A549 (cell line): ENCODE measurements at regions not wholly inside any gene's neighbourhood (a gene's known extent, or its start where the extent isn't known, plus 50 kb on each side); places are given as distances from the start of the nearest gene placed in this dataset.

Experiments used
- ATAC-seq, 2 experiments: fragments of 200-7000 bp in 1 of 2; fragments of >200 bp in 1 of 2; cut with Nextera tagmentation in 1 of 2; cut with Tn5 transposase in 1 of 2; 3 replicates each; pipeline versions ENCODE4 v1.8.0 to v1.9.1; 2018 to 2020; ENCODE audit warnings: mild to moderate bottlenecking in 1 of 2, moderate library complexity in 1 of 2
- CTCF ChIA-PET: fragments of 300-600 bp; sonication (Branson Sonifier 250); formaldehyde crosslinking; extraction: SDS; loops from one replicate; lab custom pipeline; 2021; ENCODE audit warnings: antibody characterized with exemption, inconsistent platforms; lab: Yijun Ruan, JAX
- POLR2A ChIA-PET: fragments of 350-600 bp; formaldehyde crosslinking; extraction: SDS; loops from one replicate; lab custom pipeline; 2021; ENCODE audit warnings: antibody characterized with exemption, inconsistent platforms; lab: Yijun Ruan, JAX
- DNase-seq, 2 experiments: peaks; one replicate each; pipeline versions ENCODE4 v3.0.0 to v3.0.0-alpha.2; 2011 to 2016; ENCODE audit warnings: low read depth in 1 of 2, low spot score in 1 of 2
- FAIRE-seq: peaks from 2 replicates; lab custom pipeline; 2011; peaks lifted over from hg19 to GRCh38; lab: Jason Lieb, UNC
- H3K27ac ChIP-seq, 2 experiments: fragments of >200 bp; sonication (Bioruptor Twin); formaldehyde crosslinking; 3 replicates each; pipeline ENCODE4 v1.5.1; 2016 to 2017
- H3K4me1 ChIP-seq: fragments of >200 bp; sonication (Bioruptor Twin); formaldehyde crosslinking; 3 replicates; pipeline ENCODE4 v1.6.1; 2016
- H3K4me2 ChIP-seq: fragments of >200 bp; sonication (Bioruptor Twin); formaldehyde crosslinking; 3 replicates; pipeline ENCODE4 v1.6.1; 2016
- H3K4me3 ChIP-seq: fragments of >200 bp; sonication (Bioruptor Twin); formaldehyde crosslinking; 3 replicates; pipeline ENCODE4 v1.5.1; 2016
- H3K9me3 ChIP-seq: fragments of >200 bp; sonication (Bioruptor Twin); formaldehyde crosslinking; 3 replicates; pipeline ENCODE4 v1.6.1; 2016
- CBX8 ChIP-seq: fragments of 200-600 bp; sonication (generic); IDR thresholded peaks from 2 replicates; pipeline ENCODE4 v1.6.1; 2016
- CHD4 ChIP-seq: fragments of 200-600 bp; sonication (generic); IDR thresholded peaks from 2 replicates; pipeline ENCODE4 v1.6.1; 2016; ENCODE audit warnings: antibody characterized with exemption, mild to moderate bottlenecking, borderline replicate concordance
- EHF ChIP-seq: fragments of 250-450 bp; sonication (Bioruptor Pico); IDR thresholded peaks from 2 replicates; pipeline ENCODE4 v1.5.0; 2020; ENCODE audit warnings: mild to moderate bottlenecking
- EHMT2 ChIP-seq: fragments of 200-600 bp; sonication (generic); IDR thresholded peaks from 2 replicates; pipeline ENCODE4 v1.6.1; 2016; ENCODE audit warnings: antibody characterized with exemption, low read depth, mild to moderate bottlenecking, moderate library complexity
- ESRRA ChIP-seq: fragments of 150-350 bp; IDR thresholded peaks from 2 replicates; pipeline ENCODE4 v1.6.1; 2014; ENCODE audit warnings: mild to moderate bottlenecking, low read length, borderline replicate concordance
- FOSB ChIP-seq: fragments of 250-450 bp; sonication (Bioruptor Pico); IDR thresholded peaks from 2 replicates; pipeline ENCODE4 v1.5.0; 2020; ENCODE audit warnings: mild to moderate bottlenecking, moderate library complexity
- FOSL2 ChIP-seq, 2 experiments: fragments of 450-650 bp in 1 of 2; fragments of >200 bp in 1 of 2; sonication (Bioruptor Twin) in 1 of 2; formaldehyde crosslinking; IDR thresholded peaks; 2 replicates each; pipeline versions ENCODE4 v1.5.0 to v1.6.1; 2016 to 2020; ENCODE audit warnings: mild to moderate bottlenecking in 1 of 2, moderate library complexity in 1 of 2
- FOXS1 ChIP-seq: fragments of 250-450 bp; sonication (Bioruptor Pico); IDR thresholded peaks from 2 replicates; pipeline ENCODE4 v1.5.0; 2020; ENCODE audit warnings: mild to moderate bottlenecking, moderate library complexity
- GATA3 ChIP-seq: IDR thresholded peaks from 2 replicates; pipeline ENCODE4 v1.6.1; 2012; ENCODE audit warnings: borderline replicate concordance
- HEYL ChIP-seq: fragments of 250-450 bp; sonication (Bioruptor Pico); IDR thresholded peaks from 2 replicates; pipeline ENCODE4 v1.8.0; 2021; ENCODE audit warnings: mild to moderate bottlenecking, moderate library complexity
- HOXB13 ChIP-seq: fragments of 250-450 bp; sonication (Bioruptor Pico); IDR thresholded peaks from 2 replicates; pipeline ENCODE4 v1.5.0; 2020; ENCODE audit warnings: low read depth, mild to moderate bottlenecking, moderate library complexity
- HOXB5 ChIP-seq: fragments of 250-450 bp; sonication (Bioruptor Pico); IDR thresholded peaks from 2 replicates; pipeline ENCODE4 v1.5.0; 2020; ENCODE audit warnings: mild to moderate bottlenecking, moderate library complexity
- JUN ChIP-seq, 2 experiments: fragments of >200 bp; sonication (Bioruptor Twin); formaldehyde crosslinking; IDR thresholded peaks; 2 replicates in 1 of 2; 3 replicates in 1 of 2; pipeline ENCODE4 v1.6.1; 2016 to 2017
- KDM5A ChIP-seq: fragments of 200-600 bp; sonication (generic); IDR thresholded peaks from 2 replicates; pipeline ENCODE4 v1.6.1; 2016; ENCODE audit warnings: antibody characterized with exemption, mild to moderate bottlenecking
- MAFK ChIP-seq: fragments of 450-650 bp; IDR thresholded peaks from 2 replicates; pipeline ENCODE4 v1.6.1; 2014; ENCODE audit not compliant: partially characterized antibody
- NFE2L2 ChIP-seq: fragments of 150-350 bp; conservative IDR thresholded peaks from 2 replicates; pipeline ENCODE4 v1.6.1; 2014; ENCODE audit warnings: low read length
- POLR2AphosphoS2 ChIP-seq: conservative IDR thresholded peaks from 2 replicates; pipeline ENCODE4 v1.6.1; 2012; ENCODE audit warnings: low read length, improper control_type of control experiment, inconsistent platforms
- RAD21 ChIP-seq, 2 experiments: fragments of >200 bp in 1 of 2; sonication (Bioruptor Twin) in 1 of 2; formaldehyde crosslinking in 1 of 2; IDR thresholded peaks in 1 of 2; conservative IDR thresholded peaks in 1 of 2; 2 replicates in 1 of 2; 3 replicates in 1 of 2; pipeline ENCODE4 v1.6.1; 2012 to 2018; ENCODE audit warnings: inconsistent platforms in 1 of 2
- RARB ChIP-seq: fragments of 250-450 bp; sonication (Bioruptor Pico); IDR thresholded peaks from 2 replicates; pipeline ENCODE4 v1.8.0; 2021; ENCODE audit warnings: mild to moderate bottlenecking, moderate library complexity
- RFX5 ChIP-seq: fragments of 450-650 bp; IDR thresholded peaks from 2 replicates; pipeline ENCODE4 v1.7.1; 2014; ENCODE audit warnings: antibody characterized with exemption, mild to moderate bottlenecking, moderate library complexity
- RNF2 ChIP-seq: fragments of 200-600 bp; sonication (generic); IDR thresholded peaks from 2 replicates; pipeline ENCODE4 v1.6.1; 2016; ENCODE audit warnings: low read depth, mild to moderate bottlenecking, antibody characterized with exemption, moderate library complexity, borderline replicate concordance
- TP53 ChIP-seq: fragments of 250-450 bp; sonication (Bioruptor Pico); IDR thresholded peaks from 2 replicates; pipeline ENCODE4 v1.5.0; 2021; ENCODE audit warnings: mild to moderate bottlenecking, moderate library complexity
- ZSCAN20 ChIP-seq: fragments of 250-450 bp; sonication (Bioruptor Pico); IDR thresholded peaks from 2 replicates; pipeline ENCODE4 v1.8.0; 2022; ENCODE audit warnings: mild to moderate bottlenecking, moderate library complexity
- WGBS: methylation state at CpG from one replicate; pipeline ENCODE4 v1.1.6; 2017; ENCODE audit errors: missing lambda C conversion rate; 5-methylcytosine and 5-hydroxymethylcytosine counted together
- TF ChIP-seq, protein P1 (sequence below): fragments of 250-450 bp; sonication (Bioruptor Pico); IDR thresholded peaks from 2 replicates; pipeline ENCODE4 v1.5.0; 2020; ENCODE audit warnings: low read depth, mild to moderate bottlenecking, moderate library complexity
- TF ChIP-seq, protein P2 (sequence below): IDR thresholded peaks from 2 replicates; pipeline ENCODE4 v1.6.1; 2012
- TF ChIP-seq, protein P3 (sequence below): fragments of 250-450 bp; sonication (Bioruptor Pico); IDR thresholded peaks from 2 replicates; pipeline ENCODE4 v1.5.0; 2021; ENCODE audit warnings: mild to moderate bottlenecking, moderate library complexity, borderline replicate concordance
- TF ChIP-seq, protein P4 (sequence below): IDR thresholded peaks from 2 replicates; pipeline ENCODE4 v1.6.1; 2012; ENCODE audit warnings: low read depth, borderline replicate concordance
- TF ChIP-seq, protein P5 (sequence below): fragments of >200 bp; sonication (Bioruptor Twin); formaldehyde crosslinking; IDR thresholded peaks from 2 replicates; pipeline ENCODE4 v1.6.1; 2016

DNA sequence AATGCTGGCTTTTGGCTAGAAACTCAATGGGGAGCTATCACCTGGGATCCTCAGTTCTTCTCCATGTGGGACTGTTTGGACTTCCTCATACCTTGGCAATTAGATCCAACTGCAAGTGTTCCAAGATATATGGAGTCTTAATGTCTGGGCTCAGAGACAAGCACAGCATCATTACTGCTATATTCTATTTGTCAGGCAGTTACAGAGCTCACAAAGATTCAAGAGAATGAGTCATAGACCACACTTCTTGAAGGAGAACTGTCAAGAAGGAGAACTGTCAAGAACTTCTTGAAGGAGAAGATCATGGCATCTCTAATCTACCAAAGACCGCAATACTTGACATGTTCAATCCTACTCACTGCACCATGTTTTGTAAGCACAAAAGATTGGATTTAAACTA, 106.8 kb upstream of the NREP start:
- no peak overlapping the region for H3K27ac ChIP-seq
- TF ChIP-seq, protein P1, sequence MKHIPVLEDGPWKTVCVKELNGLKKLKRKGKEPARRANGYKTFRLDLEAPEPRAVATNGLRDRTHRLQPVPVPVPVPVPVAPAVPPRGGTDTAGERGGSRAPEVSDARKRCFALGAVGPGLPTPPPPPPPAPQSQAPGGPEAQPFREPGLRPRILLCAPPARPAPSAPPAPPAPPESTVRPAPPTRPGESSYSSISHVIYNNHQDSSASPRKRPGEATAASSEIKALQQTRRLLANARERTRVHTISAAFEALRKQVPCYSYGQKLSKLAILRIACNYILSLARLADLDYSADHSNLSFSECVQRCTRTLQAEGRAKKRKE (CRISPR knock-in tag) = no peak
- TF ChIP-seq, protein P2, sequence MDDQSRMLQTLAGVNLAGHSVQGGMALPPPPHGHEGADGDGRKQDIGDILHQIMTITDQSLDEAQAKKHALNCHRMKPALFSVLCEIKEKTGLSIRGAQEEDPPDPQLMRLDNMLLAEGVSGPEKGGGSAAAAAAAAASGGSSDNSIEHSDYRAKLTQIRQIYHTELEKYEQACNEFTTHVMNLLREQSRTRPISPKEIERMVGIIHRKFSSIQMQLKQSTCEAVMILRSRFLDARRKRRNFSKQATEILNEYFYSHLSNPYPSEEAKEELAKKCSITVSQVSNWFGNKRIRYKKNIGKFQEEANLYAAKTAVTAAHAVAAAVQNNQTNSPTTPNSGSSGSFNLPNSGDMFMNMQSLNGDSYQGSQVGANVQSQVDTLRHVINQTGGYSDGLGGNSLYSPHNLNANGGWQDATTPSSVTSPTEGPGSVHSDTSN = no peak
- no peak for TF ChIP-seq RFX5
- H3K4me3 ChIP-seq = no peak overlapping the region
- ATAC-seq = no peak
- no peak for FAIRE-seq
- CTCF ChIA-PET = no interaction called here
- no peaks in the 10 kb centered on the region for H3K4me1 ChIP-seq
- POLR2A ChIA-PET = no interaction called here
- WGBS = 79% methylated on average over 1 of the region's 1 CpG
- H3K4me2 ChIP-seq = no peak overlapping the region
- DNase-seq = no peak
- H3K9me3 ChIP-seq = no peaks in the 10 kb centered on the region

DNA sequence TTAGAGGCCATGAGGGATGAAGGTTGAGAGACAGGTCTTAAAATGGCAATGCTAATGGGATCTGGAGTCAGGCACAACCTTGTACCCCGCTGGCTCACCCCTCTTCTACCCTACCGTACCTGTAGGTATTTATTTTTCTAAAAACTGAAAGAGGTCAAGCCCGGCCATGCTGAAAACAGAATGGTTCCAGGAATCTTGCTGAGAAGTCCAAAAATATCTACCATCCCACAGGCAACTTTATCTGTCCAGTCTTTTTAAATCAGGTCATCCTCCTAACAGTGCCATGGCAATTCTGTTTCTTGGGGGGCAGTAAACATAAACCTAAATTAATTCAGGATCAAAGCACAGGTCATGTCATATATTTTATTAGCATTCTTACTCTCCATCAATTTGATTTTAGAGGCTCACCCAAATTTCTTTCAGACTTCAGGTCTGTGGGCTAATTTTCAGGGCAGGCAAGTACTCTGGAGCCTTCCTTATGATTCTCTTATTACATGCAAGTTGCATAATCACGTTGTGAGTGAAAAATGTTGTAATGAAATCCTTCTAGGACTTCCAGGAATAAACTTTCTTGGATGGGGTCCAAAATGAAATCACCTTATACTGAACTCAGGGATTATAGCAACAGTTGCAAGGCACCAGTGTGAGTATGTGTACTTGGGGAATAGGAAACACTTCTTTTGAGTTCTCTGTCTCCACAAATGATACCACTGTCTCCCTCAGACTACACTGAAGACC, 102.7 kb upstream of the NREP start:
- Histone ChIP-seq H3K4me3 (no peak overlapping the region), H3K27ac (no peak overlapping the region), H3K4me2 (no peak overlapping the region), H3K9me3 (no peaks in the 10 kb centered on the region), H3K4me1 (no peaks in the 10 kb centered on the region)
- DNase-seq (no peak), FAIRE-seq (no peak), ATAC-seq (no peak)
- ChIA-PET CTCF (no interaction called here), POLR2A (no interaction called here)
- no peak for TF ChIP-seq EHMT2
- no peak for TF ChIP-seq RARB
- TF ChIP-seq GATA3 = no peak
- no peak for TF ChIP-seq RAD21 (conservative IDR thresholded peaks at IDR 0.05 in 1 of 2, IDR thresholded peaks at IDR 0.05 in 1 of 2)
- no peak for TF ChIP-seq CBX8
- TF ChIP-seq, protein P3, sequence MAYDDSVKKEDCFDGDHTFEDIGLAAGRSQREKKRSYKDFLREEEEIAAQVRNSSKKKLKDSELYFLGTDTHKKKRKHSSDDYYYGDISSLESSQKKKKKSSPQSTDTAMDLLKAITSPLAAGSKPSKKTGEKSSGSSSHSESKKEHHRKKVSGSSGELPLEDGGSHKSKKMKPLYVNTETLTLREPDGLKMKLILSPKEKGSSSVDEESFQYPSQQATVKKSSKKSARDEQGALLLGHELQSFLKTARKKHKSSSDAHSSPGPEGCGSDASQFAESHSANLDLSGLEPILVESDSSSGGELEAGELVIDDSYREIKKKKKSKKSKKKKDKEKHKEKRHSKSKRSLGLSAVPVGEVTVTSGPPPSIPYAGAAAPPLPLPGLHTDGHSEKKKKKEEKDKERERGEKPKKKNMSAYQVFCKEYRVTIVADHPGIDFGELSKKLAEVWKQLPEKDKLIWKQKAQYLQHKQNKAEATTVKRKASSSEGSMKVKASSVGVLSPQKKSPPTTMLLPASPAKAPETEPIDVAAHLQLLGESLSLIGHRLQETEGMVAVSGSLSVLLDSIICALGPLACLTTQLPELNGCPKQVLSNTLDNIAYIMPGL (CRISPR knock-in tag) = no peak
- no peak for TF ChIP-seq FOSL2 (IDR thresholded peaks at IDR 0.05)
- TF ChIP-seq FOSL2 (CRISPR knock-in tag; IDR thresholded peaks at IDR 0.05) = no peak
- TF ChIP-seq JUN (IDR thresholded peaks at IDR 0.05) = no peak
- TF ChIP-seq, protein P4, sequence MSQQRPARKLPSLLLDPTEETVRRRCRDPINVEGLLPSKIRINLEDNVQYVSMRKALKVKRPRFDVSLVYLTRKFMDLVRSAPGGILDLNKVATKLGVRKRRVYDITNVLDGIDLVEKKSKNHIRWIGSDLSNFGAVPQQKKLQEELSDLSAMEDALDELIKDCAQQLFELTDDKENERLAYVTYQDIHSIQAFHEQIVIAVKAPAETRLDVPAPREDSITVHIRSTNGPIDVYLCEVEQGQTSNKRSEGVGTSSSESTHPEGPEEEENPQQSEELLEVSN = no peak
- TF ChIP-seq, protein P2 = no peak
- TF ChIP-seq ESRRA = no peak
- TF ChIP-seq NFE2L2 = no peak
- no peak for TF ChIP-seq KDM5A
- no peak for TF ChIP-seq HOXB5 (CRISPR knock-in tag)
- TF ChIP-seq ZSCAN20 (CRISPR knock-in tag) = no peak
- WGBS = 11% methylated on average over 4 of the region's 4 CpGs

DNA sequence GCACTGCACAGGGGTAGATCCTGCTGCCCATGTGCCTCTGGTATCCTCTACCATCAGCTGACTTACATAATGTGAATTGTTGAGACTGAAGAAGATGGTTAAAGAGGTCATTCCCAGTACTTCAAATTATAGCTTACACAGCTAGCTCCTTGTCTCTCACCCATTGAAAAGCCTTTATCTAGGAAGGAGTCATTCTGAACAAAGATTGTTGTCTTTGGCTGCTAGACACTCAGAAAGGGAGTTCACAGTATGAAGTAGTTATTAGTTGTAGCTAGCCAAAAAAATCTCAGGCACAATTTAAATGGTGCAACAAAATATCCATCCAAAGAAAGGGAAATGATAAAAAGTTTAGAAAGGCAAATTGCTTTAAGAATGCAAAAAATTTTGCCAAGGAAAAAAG, 102.0 kb upstream of the NREP start:
- ChIA-PET CTCF (no interaction called here), POLR2A (no interaction called here)
- no peak overlapping the region for H3K4me2 ChIP-seq
- no peak overlapping the region for H3K27ac ChIP-seq
- TF ChIP-seq CHD4 = no peak
- no peak for TF ChIP-seq HOXB5 (CRISPR knock-in tag)
- no peak for TF ChIP-seq GATA3
- TF ChIP-seq FOSB (CRISPR knock-in tag) = no peak
- no peak for TF ChIP-seq HEYL (CRISPR knock-in tag)
- TF ChIP-seq, protein P5, sequence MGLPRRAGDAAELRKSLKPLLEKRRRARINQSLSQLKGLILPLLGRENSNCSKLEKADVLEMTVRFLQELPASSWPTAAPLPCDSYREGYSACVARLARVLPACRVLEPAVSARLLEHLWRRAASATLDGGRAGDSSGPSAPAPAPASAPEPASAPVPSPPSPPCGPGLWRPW = no peak
- no peak for TF ChIP-seq RARB
- no peak for TF ChIP-seq ESRRA
- no peak for TF ChIP-seq HOXB13 (CRISPR knock-in tag)
- TF ChIP-seq EHMT2 = no peak
- no peak for TF ChIP-seq POLR2AphosphoS2
- TF ChIP-seq FOXS1 = no peak
- TF ChIP-seq RNF2 = no peak
- no peak for TF ChIP-seq EHF (CRISPR knock-in tag)
- TF ChIP-seq MAFK = no peak
- no peak for TF ChIP-seq KDM5A
- TF ChIP-seq TP53 = no peak
- no peak overlapping the region for H3K4me3 ChIP-seq
- no peaks in the 10 kb centered on the region for H3K4me1 ChIP-seq
- no peak for ATAC-seq
- no peak for DNase-seq
- H3K9me3 ChIP-seq = no peaks in the 10 kb centered on the region
- FAIRE-seq = no peak
